NCI-H2081 treated with DMSO at 0.1 percent for 48 hours (cell line): ENCODE measurements at regions not wholly inside any gene's neighbourhood (a gene's known extent, or its start where the extent isn't known, plus 50 kb on each side); places are given as distances from the start of the nearest gene placed in this dataset.
A peak's percentile ranks its signal among the peaks of the same experiment; 100 is the strongest.

Experiments
- DNase-seq: peaks from one replicate; lab custom pipeline; 2025; lab: John Stamatoyannopoulos, UW

GRCh38 chr9:89554307-89555035, 50.3 kb upstream of the GADD45G start:
- DNase-seq, result no peak

GRCh38 chr9:89553451-89554010, 51.3 kb upstream of the GADD45G start:
- no peak for DNase-seq

- DNase-seq, result no peak
Observed at GRCh38 chr9:89550346-89550927, 52.5 kb upstream of the SEMA4D start.

DNA sequence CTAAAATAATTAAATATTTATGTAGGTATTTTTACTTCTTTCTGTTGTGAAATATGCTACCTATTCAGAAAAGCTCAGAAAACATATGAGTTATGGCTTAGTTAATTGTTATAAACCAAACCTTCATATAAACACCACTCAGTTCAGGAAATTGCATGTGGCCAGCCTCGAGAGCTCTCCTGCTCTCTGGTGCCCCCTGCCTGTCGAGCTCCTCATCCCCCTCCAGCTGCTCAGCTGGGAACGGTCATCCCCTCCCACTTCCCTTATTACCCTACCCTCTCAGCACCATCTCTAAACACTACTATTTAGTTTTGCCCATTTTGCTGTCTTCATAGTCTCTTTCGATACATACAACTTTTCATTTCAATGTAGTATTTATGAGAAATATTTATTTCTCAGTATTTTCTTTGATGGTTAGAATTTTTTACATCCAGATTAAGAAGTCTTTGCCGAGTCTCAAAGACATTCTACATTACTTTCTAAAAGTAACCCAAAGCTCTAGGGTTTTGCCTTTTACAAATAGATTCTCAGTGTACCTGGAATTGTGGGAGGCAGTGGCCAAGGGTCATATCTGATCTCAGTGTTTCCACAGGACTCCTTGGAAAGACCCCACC, 51.2 kb upstream of the SEMA4D start:
- peak; percentile 38 for DNase-seq

DNA sequence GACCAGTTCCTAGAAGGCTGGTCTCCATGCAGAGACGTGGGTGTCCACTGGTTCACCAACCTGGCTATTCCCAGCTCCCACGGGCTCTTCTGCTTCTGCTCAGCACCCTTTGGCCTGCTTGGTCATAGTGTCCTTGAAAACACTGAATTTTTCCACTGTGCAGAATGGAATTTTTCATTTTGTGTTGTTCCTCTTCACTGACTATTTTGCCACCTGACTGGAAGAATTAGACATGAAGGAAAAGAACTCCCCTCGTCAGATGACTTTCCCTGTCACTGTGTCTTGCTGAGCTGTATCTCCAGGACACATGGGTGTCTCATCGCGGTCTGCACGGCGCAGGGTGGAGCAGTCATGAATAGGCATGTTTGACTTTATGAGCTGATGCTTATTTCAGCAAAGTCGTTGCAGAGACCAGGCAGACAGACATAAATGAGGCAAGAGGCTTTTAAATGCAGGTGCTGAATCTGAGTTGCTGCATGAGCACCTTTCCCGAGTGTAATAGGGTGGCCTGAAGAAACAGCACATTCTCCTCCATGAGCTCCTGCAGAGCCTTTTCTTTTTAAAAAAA, 50.2 kb upstream of the SEMA4D start:
- DNase-seq, result no peak
